HK-2 (cell line): ENCODE measurements at regions not wholly inside any gene's neighbourhood (a gene's known extent, or its start where the extent isn't known, plus 50 kb on each side); places are given as distances from the start of the nearest gene placed in this dataset.

Experiments
- DNase-seq: peaks from one replicate; pipeline ENCODE4 v3.0.0-alpha.2; 2018; ENCODE audit not compliant: unreplicated experiment

GRCh38 chr15:45743426-45744235 lies 108.8 kb downstream of the SQOR start:
- DNase-seq: no peak

GRCh38 chr15:45744236-45744589 lies 109.4 kb downstream of the SQOR start:
- DNase-seq: no peak

- DNase-seq: no peak
Observed at GRCh38 chr15:45747426-45747825, 112.6 kb downstream of the SQOR start.

- no peak for DNase-seq
Observed at GRCh38 chr15:45751629-45752028, 116.8 kb downstream of the SQOR start.

GRCh38 chr15:45759936-45760335 lies 125.1 kb downstream of the SQOR start:
- DNase-seq: no peak

GRCh38 chr15:45762726-45763125 lies 127.9 kb downstream of the SQOR start:
- no peak for DNase-seq

- DNase-seq: no peak
Observed at GRCh38 chr15:45763170-45763869, 128.5 kb downstream of the SQOR start.

- no peak for DNase-seq
Observed at GRCh38 chr15:45773149-45773548, 138.3 kb downstream of the SQOR start.

GRCh38 chr15:45776772-45777171 lies 141.9 kb downstream of the SQOR start:
- no peak for DNase-seq

GRCh38 chr15:45777781-45778180 lies 143.0 kb downstream of the SQOR start:
- DNase-seq: no peak

GRCh38 chr15:45780352-45780751 lies 145.5 kb downstream of the SQOR start:
- no peak for DNase-seq

- no peak for DNase-seq
Observed at GRCh38 chr15:45784656-45785055, 149.8 kb downstream of the SQOR start.

GRCh38 chr15:45785897-45786296 lies 151.1 kb downstream of the SQOR start:
- no peak for DNase-seq

- DNase-seq: no peak
Observed at GRCh38 chr15:45790325-45790943, 155.6 kb downstream of the SQOR start.

GRCh38 chr15:45794304-45794703 lies 159.5 kb downstream of the SQOR start:
- DNase-seq: no peak

GRCh38 chr15:45794712-45795439 lies 160.0 kb downstream of the SQOR start:
- no peak for DNase-seq

- peak; percentile 19 for DNase-seq
Observed at GRCh38 chr15:45795440-45796069, 160.7 kb downstream of the SQOR start.

GRCh38 chr15:45796433-45796832 lies 161.6 kb downstream of the SQOR start:
- DNase-seq: no peak

GRCh38 chr15:45799508-45799907 lies 164.7 kb downstream of the SQOR start:
- no peak for DNase-seq

GRCh38 chr15:45801543-45801942 lies 166.7 kb downstream of the SQOR start:
- no peak for DNase-seq

- no peak for DNase-seq
Observed at GRCh38 chr15:45802140-45802539, 167.3 kb downstream of the SQOR start.

GRCh38 chr15:45804028-45804427 lies 169.2 kb downstream of the SQOR start:
- no peak for DNase-seq
